GM12872 (cell line): ENCODE measurements at regions not wholly inside any gene's neighbourhood (a gene's known extent, or its start where the extent isn't known, plus 50 kb on each side); places are given as distances from the start of the nearest gene placed in this dataset.

ENCODE experiments used
- TF ChIP-seq, protein P1 (sequence below): IDR thresholded peaks from 3 replicates; pipeline ENCODE4 v1.5.1; 2011; ENCODE audit warnings: low read depth, mild to moderate bottlenecking, low read length, moderate library complexity; ENCODE audit not compliant: insufficient read depth

DNA sequence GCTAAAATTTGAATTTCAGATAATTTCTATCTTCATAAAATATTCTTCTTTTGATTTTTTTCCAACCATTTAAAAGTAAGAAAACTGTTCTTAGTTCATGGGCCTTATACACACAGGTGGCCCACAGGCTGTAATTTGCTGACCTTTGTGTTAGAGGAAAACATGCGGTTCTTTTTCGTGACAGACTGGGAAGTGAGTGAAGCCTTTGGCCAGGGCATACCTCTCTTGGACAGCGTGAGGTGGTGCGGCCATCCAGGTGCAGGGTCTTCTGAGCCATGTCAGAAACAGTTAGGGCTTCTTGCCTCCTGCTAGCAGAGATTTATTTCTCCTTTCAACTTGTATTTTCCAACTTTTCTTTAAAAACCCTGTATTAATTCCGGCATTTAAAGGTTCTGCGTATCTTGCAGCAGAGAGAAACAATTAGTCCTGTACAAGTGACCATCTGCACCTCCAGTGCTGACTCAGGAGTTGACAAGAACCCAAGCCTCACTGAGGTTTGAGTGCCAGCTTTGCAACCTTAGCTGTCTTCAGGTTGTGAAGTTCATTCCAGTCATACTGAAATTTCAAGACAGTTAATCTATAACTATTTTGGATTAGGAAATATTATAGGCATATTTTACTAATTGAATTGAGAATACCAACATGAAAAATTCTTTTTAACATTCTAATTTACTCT is 177.8 kb downstream of the LY86 start:
- TF ChIP-seq, protein P1, sequence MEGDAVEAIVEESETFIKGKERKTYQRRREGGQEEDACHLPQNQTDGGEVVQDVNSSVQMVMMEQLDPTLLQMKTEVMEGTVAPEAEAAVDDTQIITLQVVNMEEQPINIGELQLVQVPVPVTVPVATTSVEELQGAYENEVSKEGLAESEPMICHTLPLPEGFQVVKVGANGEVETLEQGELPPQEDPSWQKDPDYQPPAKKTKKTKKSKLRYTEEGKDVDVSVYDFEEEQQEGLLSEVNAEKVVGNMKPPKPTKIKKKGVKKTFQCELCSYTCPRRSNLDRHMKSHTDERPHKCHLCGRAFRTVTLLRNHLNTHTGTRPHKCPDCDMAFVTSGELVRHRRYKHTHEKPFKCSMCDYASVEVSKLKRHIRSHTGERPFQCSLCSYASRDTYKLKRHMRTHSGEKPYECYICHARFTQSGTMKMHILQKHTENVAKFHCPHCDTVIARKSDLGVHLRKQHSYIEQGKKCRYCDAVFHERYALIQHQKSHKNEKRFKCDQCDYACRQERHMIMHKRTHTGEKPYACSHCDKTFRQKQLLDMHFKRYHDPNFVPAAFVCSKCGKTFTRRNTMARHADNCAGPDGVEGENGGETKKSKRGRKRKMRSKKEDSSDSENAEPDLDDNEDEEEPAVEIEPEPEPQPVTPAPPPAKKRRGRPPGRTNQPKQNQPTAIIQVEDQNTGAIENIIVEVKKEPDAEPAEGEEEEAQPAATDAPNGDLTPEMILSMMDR: no peak

DNA sequence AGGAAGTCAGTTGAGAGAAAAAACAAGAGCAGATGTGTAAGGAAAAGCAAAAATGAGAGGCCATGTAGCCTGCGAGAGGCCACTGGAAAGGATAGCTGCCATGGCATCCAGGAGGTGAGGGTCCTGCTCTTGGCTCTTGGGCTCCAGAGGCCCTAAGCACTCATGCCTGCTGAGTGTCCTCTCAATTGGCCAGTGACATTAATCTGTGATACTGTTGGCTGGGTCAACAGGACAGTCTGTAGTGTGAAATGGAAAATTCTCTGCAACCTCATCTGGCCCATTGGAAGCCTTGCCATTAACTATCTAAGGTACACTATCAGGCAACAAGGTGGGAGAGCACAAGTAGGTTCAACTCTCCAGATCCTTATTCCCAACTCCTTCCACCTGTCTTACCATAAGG is 180.9 kb downstream of the LY86 start:
- TF ChIP-seq, protein P1: no peak

DNA sequence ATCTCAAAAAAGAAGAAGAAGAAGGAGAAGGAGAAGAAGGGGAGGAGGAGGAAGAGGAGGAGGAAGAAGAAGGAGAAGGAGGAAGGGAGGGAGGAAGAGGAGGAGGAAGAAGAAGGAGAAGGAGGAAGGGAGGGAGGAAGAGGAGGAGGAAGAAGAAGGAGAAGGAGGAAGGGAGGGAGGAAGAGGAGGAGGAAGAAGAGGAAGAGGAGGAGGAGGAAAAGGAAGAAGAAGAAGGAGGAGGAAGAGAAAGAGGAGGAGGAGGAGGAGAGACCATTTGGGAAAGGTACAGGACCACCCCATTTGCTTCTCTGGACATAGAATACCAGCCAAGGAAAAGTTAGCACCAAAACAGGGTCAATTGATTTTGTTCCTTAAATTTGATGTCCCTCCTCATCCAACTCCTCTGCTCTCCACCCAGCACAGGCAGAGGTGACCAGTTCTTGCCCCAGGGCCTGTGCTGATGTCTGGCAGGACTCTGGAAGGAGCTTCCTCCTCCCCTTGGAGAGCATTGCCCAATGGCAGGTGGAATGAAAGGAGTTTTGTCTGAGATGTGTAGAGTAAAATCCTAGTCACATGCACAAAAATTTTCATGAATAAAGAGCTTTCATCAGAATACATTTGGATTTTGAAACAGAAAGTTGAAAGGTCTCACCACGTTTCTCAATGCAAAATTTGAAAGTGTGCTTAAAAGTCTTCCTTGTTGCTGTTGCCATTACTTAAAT is 182.9 kb downstream of the LY86 start:
- TF ChIP-seq, protein P1: no peak

DNA sequence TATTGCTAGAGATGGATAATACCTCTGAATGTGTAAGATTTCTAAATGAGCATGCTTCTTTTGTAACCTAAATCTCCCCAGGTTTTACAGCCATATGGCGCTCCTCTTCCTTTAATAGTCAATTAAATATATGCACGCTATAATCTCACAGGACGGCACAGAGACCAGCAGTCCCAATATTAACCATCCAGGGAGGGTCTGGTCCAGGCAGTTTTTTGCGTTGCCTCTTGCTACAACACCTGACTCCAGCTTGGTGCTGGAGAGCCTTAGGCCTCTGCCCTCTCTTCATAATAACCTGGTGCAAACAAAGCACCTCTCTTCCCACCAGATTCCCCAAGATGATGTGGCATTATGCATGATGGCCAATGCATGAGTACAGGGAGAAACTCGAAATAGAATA is 183.4 kb downstream of the LY86 start:
- TF ChIP-seq, protein P1: no peak

DNA sequence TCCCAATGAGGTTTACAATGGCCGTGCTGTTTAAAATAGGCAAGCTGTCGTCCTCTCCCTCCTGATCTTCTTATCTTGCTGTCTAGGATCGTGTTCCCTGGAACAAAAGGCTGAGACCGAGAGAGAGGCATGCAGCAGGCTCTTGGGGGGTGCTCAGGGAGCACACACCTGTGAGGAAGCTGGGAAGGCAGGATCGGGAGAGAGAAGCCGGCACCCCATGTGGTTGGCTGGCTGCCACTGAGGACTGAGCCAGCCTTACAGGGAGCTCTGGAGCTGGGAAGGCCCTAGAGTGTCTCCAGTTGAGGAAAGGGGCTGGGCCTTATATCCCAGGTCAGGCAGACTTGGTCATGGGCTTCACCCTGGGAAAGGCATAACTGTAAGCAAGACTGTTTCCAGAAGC is 184.2 kb downstream of the LY86 start:
- TF ChIP-seq, protein P1: no peak

DNA sequence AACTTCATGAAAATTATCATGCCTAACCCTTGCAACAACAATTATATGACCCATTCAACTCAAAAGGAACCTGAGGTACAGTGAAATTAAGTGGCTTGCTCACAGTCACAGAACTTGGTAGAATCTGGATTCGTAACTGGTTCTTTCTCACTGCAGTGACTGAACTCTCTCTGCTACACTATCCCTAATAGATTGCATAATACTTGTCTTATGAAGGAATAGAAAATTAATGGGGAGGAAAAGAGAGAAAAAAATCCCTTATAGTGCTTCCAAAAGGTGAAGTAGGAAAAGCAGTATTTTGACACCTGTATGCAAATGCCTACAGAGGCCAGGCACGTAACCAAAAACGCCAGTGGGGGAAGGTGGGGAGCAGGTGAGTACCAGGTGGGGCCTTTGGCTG is 186.6 kb downstream of the LY86 start:
- TF ChIP-seq, protein P1: no peak

DNA sequence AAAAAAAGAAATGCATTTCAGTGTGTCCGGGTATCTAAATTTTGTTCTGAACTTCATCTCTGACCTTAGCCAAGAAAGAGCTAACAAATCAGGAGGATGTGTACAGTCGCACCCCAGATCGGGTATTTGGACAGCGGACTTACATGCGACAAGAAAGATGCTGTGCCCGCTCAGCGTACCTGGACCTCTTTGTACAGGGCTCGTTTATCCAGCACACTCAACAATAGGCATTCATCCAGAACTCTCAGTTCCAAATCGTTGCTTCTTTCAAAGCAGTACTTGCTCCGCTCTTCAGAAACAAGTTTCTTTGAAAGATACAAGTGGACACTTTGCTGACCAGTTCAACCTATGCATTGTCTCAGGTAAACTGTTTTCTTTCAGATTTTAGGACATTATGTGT is 191.7 kb downstream of the LY86 start:
- TF ChIP-seq, protein P1: no peak
